HepG2 (cell line): ENCODE measurements at regions not wholly inside any gene's neighbourhood (a gene's known extent, or its start where the extent isn't known, plus 50 kb on each side); places are given as distances from the start of the nearest gene placed in this dataset.

Experiments
- ATF7 ChIP-seq, 2 experiments: fragments of 450-650 bp in 1 of 2; sonication (generic) in 1 of 2; formaldehyde crosslinking in 1 of 2; IDR thresholded peaks; 2 replicates each; pipeline versions ENCODE4 v1.4.0 to v1.6.1; 2016 to 2020; ENCODE audit warnings: antibody characterized with exemption in 1 of 2, mild to moderate bottlenecking in 1 of 2, missing genetic modification reagents in 1 of 2
- CEBPB ChIP-seq: IDR thresholded peaks from 2 replicates; pipeline ENCODE4 v1.6.1; 2011; ENCODE audit warnings: low read depth, low read length, improper control_type of control experiment, borderline replicate concordance
- ESRRA ChIP-seq: sonication (generic); formaldehyde crosslinking; IDR thresholded peaks from 2 replicates; pipeline ENCODE4 v1.5.1; 2020; ENCODE audit warnings: mild to moderate bottlenecking, low read depth, missing genetic modification reagents
- FOSL1 ChIP-seq: sonication (generic); formaldehyde crosslinking; IDR thresholded peaks from 2 replicates; pipeline ENCODE4 v1.9.0; 2021; ENCODE audit warnings: missing genetic modification reagents, borderline replicate concordance
- POLR2A ChIP-seq, 2 experiments: IDR thresholded peaks; 2 replicates each; pipeline ENCODE4 v1.6.1; 2011; ENCODE audit warnings: low read depth in 2 of 2, low read length in 2 of 2, mild to moderate bottlenecking in 1 of 2, moderate library complexity in 1 of 2; ENCODE audit not compliant: insufficient read depth in 1 of 2
- TGIF2 ChIP-seq: IDR thresholded peaks from 2 replicates; pipeline ENCODE4 v1.6.1; 2016; ENCODE audit warnings: control low read depth, missing compliant biosample characterization
- U2AF2 ChIP-seq: fragments of 200-400 bp; formaldehyde crosslinking; IDR thresholded peaks from 2 replicates; pipeline ENCODE4 v1.6.1; 2017; ENCODE audit warnings: low read depth, mild to moderate bottlenecking, low read length
- ZNF549 ChIP-seq: sonication (generic); formaldehyde crosslinking; IDR thresholded peaks from 2 replicates; pipeline ENCODE4 v1.5.0; 2020; ENCODE audit warnings: missing genetic modification reagents
- TF ChIP-seq, protein P1 (sequence below): sonication (generic); formaldehyde crosslinking; IDR thresholded peaks from 2 replicates; pipeline ENCODE4 v1.5.0; 2020; ENCODE audit warnings: mild to moderate bottlenecking, missing genetic modification reagents, moderate library complexity

- TF ChIP-seq U2AF2 (no peak), TGIF2 (no peak), FOSL1 (CRISPR knock-in tag) (no peak), ZNF549 (CRISPR knock-in tag) (no peak), ATF7 (IDR thresholded peaks at IDR 0.05) (no peak), ATF7 (CRISPR knock-in tag; IDR thresholded peaks at IDR 0.05) (no peak), CEBPB (no peak), POLR2A (IDR thresholded peaks at IDR 0.05; ENCODE audit: insufficient read depth in 1 of 2, low read depth in 2 of 2, low read length in 2 of 2) (no peak), ESRRA (no peak)
- TF ChIP-seq, protein P1, sequence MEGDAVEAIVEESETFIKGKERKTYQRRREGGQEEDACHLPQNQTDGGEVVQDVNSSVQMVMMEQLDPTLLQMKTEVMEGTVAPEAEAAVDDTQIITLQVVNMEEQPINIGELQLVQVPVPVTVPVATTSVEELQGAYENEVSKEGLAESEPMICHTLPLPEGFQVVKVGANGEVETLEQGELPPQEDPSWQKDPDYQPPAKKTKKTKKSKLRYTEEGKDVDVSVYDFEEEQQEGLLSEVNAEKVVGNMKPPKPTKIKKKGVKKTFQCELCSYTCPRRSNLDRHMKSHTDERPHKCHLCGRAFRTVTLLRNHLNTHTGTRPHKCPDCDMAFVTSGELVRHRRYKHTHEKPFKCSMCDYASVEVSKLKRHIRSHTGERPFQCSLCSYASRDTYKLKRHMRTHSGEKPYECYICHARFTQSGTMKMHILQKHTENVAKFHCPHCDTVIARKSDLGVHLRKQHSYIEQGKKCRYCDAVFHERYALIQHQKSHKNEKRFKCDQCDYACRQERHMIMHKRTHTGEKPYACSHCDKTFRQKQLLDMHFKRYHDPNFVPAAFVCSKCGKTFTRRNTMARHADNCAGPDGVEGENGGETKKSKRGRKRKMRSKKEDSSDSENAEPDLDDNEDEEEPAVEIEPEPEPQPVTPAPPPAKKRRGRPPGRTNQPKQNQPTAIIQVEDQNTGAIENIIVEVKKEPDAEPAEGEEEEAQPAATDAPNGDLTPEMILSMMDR (CRISPR knock-in tag): no peak
Measured at GRCh38 chr12:112694065-112694464, 97.5 kb upstream of the RPH3A start.
